A549 (cell line): ENCODE measurements at regions not wholly inside any gene's neighbourhood (a gene's known extent, or its start where the extent isn't known, plus 50 kb on each side); places are given as distances from the start of the nearest gene placed in this dataset.

ENCODE experiments used
- ATAC-seq, 2 experiments: fragments of 200-7000 bp in 1 of 2; fragments of >200 bp in 1 of 2; cut with Nextera tagmentation in 1 of 2; cut with Tn5 transposase in 1 of 2; 3 replicates each; pipeline versions ENCODE4 v1.8.0 to v1.9.1; 2018 to 2020; ENCODE audit warnings: mild to moderate bottlenecking in 1 of 2, moderate library complexity in 1 of 2
- CTCF ChIA-PET: fragments of 300-600 bp; sonication (Branson Sonifier 250); formaldehyde crosslinking; extraction: SDS; loops from one replicate; lab custom pipeline; 2021; ENCODE audit warnings: antibody characterized with exemption, inconsistent platforms; lab: Yijun Ruan, JAX
- POLR2A ChIA-PET: fragments of 350-600 bp; formaldehyde crosslinking; extraction: SDS; loops from one replicate; lab custom pipeline; 2021; ENCODE audit warnings: antibody characterized with exemption, inconsistent platforms; lab: Yijun Ruan, JAX
- DNase-seq, 2 experiments: peaks; one replicate each; pipeline versions ENCODE4 v3.0.0 to v3.0.0-alpha.2; 2011 to 2016; ENCODE audit warnings: low read depth in 1 of 2, low spot score in 1 of 2
- FAIRE-seq: peaks from 2 replicates; lab custom pipeline; 2011; peaks lifted over from hg19 to GRCh38; lab: Jason Lieb, UNC
- H3K27ac ChIP-seq, 2 experiments: fragments of >200 bp; sonication (Bioruptor Twin); formaldehyde crosslinking; 3 replicates each; pipeline ENCODE4 v1.5.1; 2016 to 2017
- H3K4me1 ChIP-seq: fragments of >200 bp; sonication (Bioruptor Twin); formaldehyde crosslinking; 3 replicates; pipeline ENCODE4 v1.6.1; 2016
- H3K4me2 ChIP-seq: fragments of >200 bp; sonication (Bioruptor Twin); formaldehyde crosslinking; 3 replicates; pipeline ENCODE4 v1.6.1; 2016
- H3K4me3 ChIP-seq: fragments of >200 bp; sonication (Bioruptor Twin); formaldehyde crosslinking; 3 replicates; pipeline ENCODE4 v1.5.1; 2016
- H3K9me3 ChIP-seq: fragments of >200 bp; sonication (Bioruptor Twin); formaldehyde crosslinking; 3 replicates; pipeline ENCODE4 v1.6.1; 2016
- ATOH8 ChIP-seq: fragments of 250-450 bp; sonication (Bioruptor Pico); IDR thresholded peaks from 2 replicates; pipeline ENCODE4 v1.5.0; 2020; ENCODE audit warnings: low read depth, mild to moderate bottlenecking, moderate library complexity
- BHLHE40 ChIP-seq: IDR thresholded peaks from 2 replicates; pipeline ENCODE4 v1.6.1; 2012; ENCODE audit warnings: low read depth, low read length, inconsistent platforms
- ESRRA ChIP-seq: fragments of 150-350 bp; IDR thresholded peaks from 2 replicates; pipeline ENCODE4 v1.6.1; 2014; ENCODE audit warnings: mild to moderate bottlenecking, low read length, borderline replicate concordance
- FOXS1 ChIP-seq: fragments of 250-450 bp; sonication (Bioruptor Pico); IDR thresholded peaks from 2 replicates; pipeline ENCODE4 v1.5.0; 2020; ENCODE audit warnings: mild to moderate bottlenecking, moderate library complexity
- HDAC2 ChIP-seq: fragments of 200-600 bp; sonication (generic); IDR thresholded peaks from 2 replicates; pipeline ENCODE4 v1.6.1; 2016
- HES2 ChIP-seq: fragments of >200 bp; sonication (Bioruptor Twin); formaldehyde crosslinking; IDR thresholded peaks from 2 replicates; pipeline ENCODE4 v1.6.1; 2016
- HEYL ChIP-seq: fragments of 250-450 bp; sonication (Bioruptor Pico); IDR thresholded peaks from 2 replicates; pipeline ENCODE4 v1.8.0; 2021; ENCODE audit warnings: mild to moderate bottlenecking, moderate library complexity
- HOXA7 ChIP-seq: fragments of 250-450 bp; sonication (Bioruptor Pico); IDR thresholded peaks from 2 replicates; pipeline ENCODE4 v1.5.0; 2020; ENCODE audit warnings: mild to moderate bottlenecking, moderate library complexity
- JUN ChIP-seq, 2 experiments: fragments of >200 bp; sonication (Bioruptor Twin); formaldehyde crosslinking; IDR thresholded peaks; 2 replicates in 1 of 2; 3 replicates in 1 of 2; pipeline ENCODE4 v1.6.1; 2016 to 2017
- KDM1A ChIP-seq: fragments of 200-600 bp; sonication (generic); IDR thresholded peaks from 2 replicates; pipeline ENCODE4 v1.6.1; 2016; ENCODE audit warnings: low read depth, mild to moderate bottlenecking
- MAX ChIP-seq: IDR thresholded peaks from 2 replicates; pipeline ENCODE4 v1.6.1; 2012
- MAZ ChIP-seq: fragments of 150-350 bp; IDR thresholded peaks from 2 replicates; pipeline ENCODE4 v1.6.1; 2014; ENCODE audit warnings: antibody characterized with exemption, low read depth, low read length, borderline replicate concordance
- MYC ChIP-seq: IDR thresholded peaks from 2 replicates; pipeline ENCODE4 v1.6.1; 2012; ENCODE audit warnings: mild to moderate bottlenecking, inconsistent platforms, low read length, improper control_type of control experiment, borderline replicate concordance
- NPAS2 ChIP-seq: fragments of 250-450 bp; sonication (Bioruptor Pico); IDR thresholded peaks from 2 replicates; pipeline ENCODE4 v1.8.0; 2022; ENCODE audit warnings: mild to moderate bottlenecking, moderate library complexity, borderline replicate concordance
- NR3C1 ChIP-seq: fragments of >200 bp; sonication (Bioruptor Twin); formaldehyde crosslinking; IDR thresholded peaks from 3 replicates; pipeline ENCODE4 v1.6.1; 2017
- PHF8 ChIP-seq: fragments of 200-600 bp; sonication (generic); IDR thresholded peaks from 2 replicates; pipeline ENCODE4 v1.6.1; 2016; ENCODE audit warnings: low read depth, mild to moderate bottlenecking, antibody characterized with exemption, moderate library complexity, borderline replicate concordance
- POLR2A ChIP-seq: IDR thresholded peaks from 2 replicates; pipeline ENCODE4 v1.6.1; 2012; ENCODE audit warnings: mild to moderate bottlenecking, low read length
- RCOR1 ChIP-seq: fragments of 150-350 bp; IDR thresholded peaks from 2 replicates; pipeline ENCODE4 v1.6.1; 2014; ENCODE audit warnings: antibody characterized with exemption, low read length, low read depth
- SREBF2 ChIP-seq: fragments of 450-650 bp; IDR thresholded peaks from 2 replicates; pipeline ENCODE4 v1.6.1; 2014; ENCODE audit warnings: mild to moderate bottlenecking, moderate library complexity
- TFCP2L1 ChIP-seq: fragments of 250-450 bp; sonication (Bioruptor Pico); IDR thresholded peaks from 2 replicates; pipeline ENCODE4 v1.5.0; 2021; ENCODE audit warnings: mild to moderate bottlenecking
- TP53 ChIP-seq: fragments of 250-450 bp; sonication (Bioruptor Pico); IDR thresholded peaks from 2 replicates; pipeline ENCODE4 v1.5.0; 2021; ENCODE audit warnings: mild to moderate bottlenecking, moderate library complexity
- USF2 ChIP-seq: fragments of 450-650 bp; IDR thresholded peaks from 2 replicates; pipeline ENCODE4 v1.6.1; 2014; ENCODE audit warnings: antibody characterized with exemption
- ZFP36 ChIP-seq: fragments of 450-650 bp; IDR thresholded peaks from 2 replicates; pipeline ENCODE4 v1.6.1; 2014; ENCODE audit warnings: borderline replicate concordance; ENCODE audit not compliant: partially characterized antibody
- WGBS: methylation state at CpG from one replicate; pipeline ENCODE4 v1.1.6; 2017; ENCODE audit errors: missing lambda C conversion rate; 5-methylcytosine and 5-hydroxymethylcytosine counted together
- TF ChIP-seq, protein P1 (sequence below): fragments of 250-450 bp; sonication (Bioruptor Pico); IDR thresholded peaks from 2 replicates; pipeline ENCODE4 v1.5.0; 2021; ENCODE audit warnings: mild to moderate bottlenecking, moderate library complexity, borderline replicate concordance
- TF ChIP-seq, protein P2 (sequence below): fragments of >200 bp; sonication (Bioruptor Twin); formaldehyde crosslinking; IDR thresholded peaks from 3 replicates; pipeline ENCODE4 v1.5.1; 2016

- TF ChIP-seq ATOH8: no peak
- no peak for TF ChIP-seq MAZ
- no peak for TF ChIP-seq KDM1A
- TF ChIP-seq NPAS2 (CRISPR knock-in tag): no peak
Measured at GRCh38 chr16:73151941-73152340, 104.0 kb upstream of the ZFHX3 start (continued).

- WGBS: 62% methylated on average over 5 of the region's 5 CpGs
- FAIRE-seq: no peak
- no peak for TF ChIP-seq PHF8
- no peak for DNase-seq
- Histone ChIP-seq H3K4me3 (no peak overlapping the region), H3K4me2 (no peak overlapping the region), H3K9me3 (no peaks in the 10 kb centered on the region), H3K27ac (no peak overlapping the region), H3K4me1 (no peaks in the 10 kb centered on the region)
- CTCF ChIA-PET: no interaction called here
- ATAC-seq: no peak
- POLR2A ChIA-PET: no interaction called here
Measured at GRCh38 chr16:73151225-73151624, 103.3 kb upstream of the ZFHX3 start.

DNA sequence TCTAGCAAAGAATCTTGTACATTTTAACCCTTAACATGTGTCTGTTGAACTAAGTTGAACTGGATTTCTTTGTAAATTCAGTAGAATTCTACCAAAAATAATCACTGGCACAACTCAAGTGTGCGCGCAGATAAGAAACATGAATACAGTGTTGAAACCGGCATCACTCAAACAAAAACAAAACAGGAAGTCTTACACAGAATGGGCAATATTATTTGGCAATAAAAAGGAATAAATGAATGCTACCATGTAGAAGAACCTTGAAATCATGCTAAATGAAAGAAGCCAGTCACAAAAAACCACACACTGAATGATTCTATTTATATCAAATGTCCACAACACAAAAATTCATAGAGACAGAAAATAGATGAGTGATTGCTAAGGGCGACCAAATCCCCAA is 102.9 kb upstream of the ZFHX3 start:
- WGBS: 77% methylated on average over 4 of the region's 4 CpGs
- H3K9me3 ChIP-seq: no peaks in the 10 kb centered on the region
- DNase-seq (no peak), ATAC-seq (no peak), FAIRE-seq (no peak)
- TF ChIP-seq ESRRA (no peak), ZFP36 (no peak), USF2 (no peak), HEYL (CRISPR knock-in tag) (no peak)
- ChIA-PET CTCF (no interaction called here), POLR2A (no interaction called here)
- no peak overlapping the region for H3K4me3 ChIP-seq
- no peak overlapping the region for H3K4me2 ChIP-seq
- no peaks in the 10 kb centered on the region for H3K4me1 ChIP-seq
- H3K27ac ChIP-seq: no peak overlapping the region

DNA sequence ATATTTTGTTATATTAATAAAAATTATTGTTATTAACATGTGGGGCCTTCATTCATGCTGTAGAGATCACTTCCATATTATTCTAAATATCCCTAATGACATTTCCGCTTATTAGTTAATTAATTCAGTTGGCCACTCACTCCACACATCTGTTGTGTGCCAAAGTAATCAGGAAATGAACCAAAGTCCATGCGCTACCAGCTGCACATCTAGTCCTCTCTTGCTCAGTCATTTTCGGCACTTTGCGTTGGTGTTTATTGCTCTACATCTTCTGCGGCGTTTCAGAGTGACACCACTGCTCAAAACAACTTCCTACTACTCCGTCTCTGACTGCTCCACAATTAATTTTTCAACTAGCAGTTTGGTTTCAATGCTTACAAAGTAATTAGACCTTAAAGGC is 101.4 kb upstream of the ZFHX3 start:
- ATAC-seq (no peak), FAIRE-seq (no peak), DNase-seq (no peak)
- CTCF ChIA-PET: no interaction called here
- WGBS: 87% methylated on average over 7 of the region's 7 CpGs
- Histone ChIP-seq H3K4me2 (no peak overlapping the region), H3K4me1 (no peaks in the 10 kb centered on the region), H3K9me3 (no peaks in the 10 kb centered on the region), H3K4me3 (no peak overlapping the region), H3K27ac (no peak overlapping the region)
- TF ChIP-seq HDAC2 (no peak), SREBF2 (no peak), ZFP36 (no peak), MYC (no peak), HOXA7 (CRISPR knock-in tag) (no peak), JUN (IDR thresholded peaks at IDR 0.05) (no peak), USF2 (no peak), TFCP2L1 (CRISPR knock-in tag) (no peak), POLR2A (no peak), HES2 (no peak), NR3C1 (no peak), MAX (no peak), FOXS1 (CRISPR knock-in tag) (no peak), BHLHE40 (no peak), MAZ (no peak), TP53 (CRISPR knock-in tag) (no peak), RCOR1 (no peak)
- TF ChIP-seq, protein P1, sequence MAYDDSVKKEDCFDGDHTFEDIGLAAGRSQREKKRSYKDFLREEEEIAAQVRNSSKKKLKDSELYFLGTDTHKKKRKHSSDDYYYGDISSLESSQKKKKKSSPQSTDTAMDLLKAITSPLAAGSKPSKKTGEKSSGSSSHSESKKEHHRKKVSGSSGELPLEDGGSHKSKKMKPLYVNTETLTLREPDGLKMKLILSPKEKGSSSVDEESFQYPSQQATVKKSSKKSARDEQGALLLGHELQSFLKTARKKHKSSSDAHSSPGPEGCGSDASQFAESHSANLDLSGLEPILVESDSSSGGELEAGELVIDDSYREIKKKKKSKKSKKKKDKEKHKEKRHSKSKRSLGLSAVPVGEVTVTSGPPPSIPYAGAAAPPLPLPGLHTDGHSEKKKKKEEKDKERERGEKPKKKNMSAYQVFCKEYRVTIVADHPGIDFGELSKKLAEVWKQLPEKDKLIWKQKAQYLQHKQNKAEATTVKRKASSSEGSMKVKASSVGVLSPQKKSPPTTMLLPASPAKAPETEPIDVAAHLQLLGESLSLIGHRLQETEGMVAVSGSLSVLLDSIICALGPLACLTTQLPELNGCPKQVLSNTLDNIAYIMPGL (CRISPR knock-in tag): no peak
- TF ChIP-seq, protein P2, sequence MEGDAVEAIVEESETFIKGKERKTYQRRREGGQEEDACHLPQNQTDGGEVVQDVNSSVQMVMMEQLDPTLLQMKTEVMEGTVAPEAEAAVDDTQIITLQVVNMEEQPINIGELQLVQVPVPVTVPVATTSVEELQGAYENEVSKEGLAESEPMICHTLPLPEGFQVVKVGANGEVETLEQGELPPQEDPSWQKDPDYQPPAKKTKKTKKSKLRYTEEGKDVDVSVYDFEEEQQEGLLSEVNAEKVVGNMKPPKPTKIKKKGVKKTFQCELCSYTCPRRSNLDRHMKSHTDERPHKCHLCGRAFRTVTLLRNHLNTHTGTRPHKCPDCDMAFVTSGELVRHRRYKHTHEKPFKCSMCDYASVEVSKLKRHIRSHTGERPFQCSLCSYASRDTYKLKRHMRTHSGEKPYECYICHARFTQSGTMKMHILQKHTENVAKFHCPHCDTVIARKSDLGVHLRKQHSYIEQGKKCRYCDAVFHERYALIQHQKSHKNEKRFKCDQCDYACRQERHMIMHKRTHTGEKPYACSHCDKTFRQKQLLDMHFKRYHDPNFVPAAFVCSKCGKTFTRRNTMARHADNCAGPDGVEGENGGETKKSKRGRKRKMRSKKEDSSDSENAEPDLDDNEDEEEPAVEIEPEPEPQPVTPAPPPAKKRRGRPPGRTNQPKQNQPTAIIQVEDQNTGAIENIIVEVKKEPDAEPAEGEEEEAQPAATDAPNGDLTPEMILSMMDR: no peak
- POLR2A ChIA-PET: no interaction called here
